Epithelial cell of prostate (primary cell): ENCODE measurements at regions not wholly inside any gene's neighbourhood (a gene's known extent, or its start where the extent isn't known, plus 50 kb on each side); places are given as distances from the start of the nearest gene placed in this dataset.
"Not testable (repeated sequence)": the region's sequence is repeated elsewhere in the genome, so short reads cannot be mapped to it uniquely, and the experiment has no call there.

Experiments
- DNase-seq: peaks from one replicate; pipeline ENCODE4 v3.0.0-alpha.2; 2011; ENCODE audit warnings: low read depth, low spot score
- H3K27ac ChIP-seq: fragments of 450-650 bp; 2 replicates; pipeline ENCODE4 v1.5.1; 2017; ENCODE audit warnings: mild to moderate bottlenecking

DNA sequence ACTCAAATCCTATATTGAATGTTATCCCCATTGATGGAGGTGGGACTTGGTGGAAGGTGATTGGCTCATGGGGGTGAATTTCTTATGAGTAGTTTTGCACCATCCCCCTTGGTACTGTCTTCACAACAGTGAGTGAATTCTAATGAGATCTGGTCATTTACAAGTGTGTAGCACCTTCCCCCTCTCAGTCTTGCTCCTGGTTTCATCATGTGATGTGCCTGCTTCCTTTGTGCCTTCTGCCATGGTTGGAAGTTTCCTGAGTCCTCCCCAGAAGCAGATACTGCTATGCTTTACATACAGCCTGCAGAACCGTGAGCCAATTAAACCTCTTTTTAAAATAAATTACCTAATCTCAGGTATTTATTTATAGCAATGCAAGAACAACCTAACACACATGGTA, 302.4 kb upstream of the KITLG start:
- DNase-seq, result no peak
- no peak overlapping the region for H3K27ac ChIP-seq

DNA sequence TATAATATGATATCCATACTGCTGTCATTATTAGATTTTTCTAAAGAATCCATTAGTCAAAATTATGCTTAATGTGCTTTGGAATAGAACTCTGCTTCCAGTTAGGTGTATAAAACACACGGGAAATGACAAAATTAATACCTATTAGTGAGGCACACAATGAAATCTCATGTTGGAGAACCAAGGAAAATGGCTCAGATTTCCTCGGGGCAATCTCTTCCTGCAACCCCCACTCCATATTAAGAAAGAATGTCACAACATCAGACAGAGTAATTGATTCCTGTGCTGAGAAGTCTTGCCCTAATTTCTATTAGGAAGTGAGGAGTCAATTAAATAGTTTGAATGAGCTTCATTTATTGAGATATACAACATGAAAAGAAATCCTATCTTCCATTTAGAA, 299.8 kb upstream of the KITLG start:
- DNase-seq, result no peak
- H3K27ac ChIP-seq, result no peak overlapping the region

DNA sequence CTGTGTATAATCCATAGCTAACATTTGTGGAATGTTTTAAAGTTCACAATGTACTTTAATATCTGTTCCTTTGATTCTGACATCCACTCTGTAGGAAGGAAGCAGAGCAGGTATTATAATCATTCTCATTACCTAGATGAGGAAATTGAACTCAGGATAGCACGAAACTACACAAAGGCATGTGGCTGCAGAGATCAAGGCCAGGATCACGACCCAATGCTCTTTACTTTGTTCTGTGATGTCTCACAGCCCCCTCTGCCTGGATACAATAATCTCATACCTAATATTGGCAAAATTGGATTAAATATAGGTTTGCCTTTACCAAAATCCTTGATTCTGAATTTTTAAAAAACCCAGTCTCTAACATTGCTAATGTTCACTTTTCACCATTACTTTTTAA, 298.0 kb upstream of the KITLG start:
- H3K27ac ChIP-seq, result no peak overlapping the region
- DNase-seq, result no peak

DNA sequence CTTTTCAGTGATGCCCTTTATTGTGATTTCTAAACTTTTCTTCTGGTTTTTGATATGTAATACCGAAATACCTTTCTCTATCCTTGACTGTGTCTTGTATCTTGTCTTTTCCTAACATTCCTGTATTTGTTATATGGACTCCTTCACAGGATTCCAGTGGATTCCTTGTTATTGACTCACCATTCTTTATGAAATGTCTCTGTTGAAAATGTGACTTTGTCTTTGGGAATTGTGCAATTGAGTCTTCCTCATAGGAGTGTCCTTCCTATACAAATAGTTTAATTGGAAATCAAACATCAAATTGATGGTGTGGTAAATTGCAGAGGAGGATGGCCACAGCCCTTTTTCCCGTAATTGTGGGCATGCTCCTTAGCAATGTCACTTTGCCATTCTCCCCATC, 296.6 kb upstream of the KITLG start:
- DNase-seq, result no peak
- H3K27ac ChIP-seq, result no peak overlapping the region

DNA sequence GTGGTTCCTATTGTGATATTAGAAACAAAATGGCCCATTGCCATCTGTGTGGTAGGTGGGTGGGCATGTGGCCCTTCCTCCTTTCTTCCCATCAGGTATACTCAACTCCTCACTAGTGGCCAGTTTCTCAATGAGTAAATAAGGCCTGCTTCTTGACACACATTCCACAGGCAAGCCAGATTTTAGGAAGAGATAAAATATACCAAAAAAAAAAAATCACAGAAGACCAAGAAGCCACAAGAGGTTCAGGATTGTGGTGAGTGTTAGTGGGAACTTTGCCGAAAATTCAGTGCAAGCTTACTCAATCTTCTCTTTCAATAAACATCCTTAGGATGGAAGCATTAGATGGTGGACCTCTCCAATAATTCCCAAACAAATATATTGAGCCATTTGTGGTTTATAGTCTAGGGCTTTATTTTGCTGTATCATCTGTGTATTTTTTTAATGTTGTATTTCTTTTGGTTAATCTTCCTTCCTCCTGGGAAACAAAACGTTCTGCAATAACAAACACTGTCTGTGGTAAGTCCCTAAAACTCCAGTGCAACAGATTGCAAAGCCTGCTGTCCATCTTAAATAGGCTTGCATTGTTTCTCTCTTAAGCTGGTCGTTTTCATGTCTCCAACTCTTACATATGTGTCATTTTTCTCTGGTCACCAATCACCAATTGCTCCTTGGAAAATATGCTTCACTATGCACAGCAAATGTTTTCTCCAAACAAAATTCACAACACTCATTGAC, 289.9 kb upstream of the KITLG start:
- no peak for DNase-seq
- no peak overlapping the region for H3K27ac ChIP-seq

DNA sequence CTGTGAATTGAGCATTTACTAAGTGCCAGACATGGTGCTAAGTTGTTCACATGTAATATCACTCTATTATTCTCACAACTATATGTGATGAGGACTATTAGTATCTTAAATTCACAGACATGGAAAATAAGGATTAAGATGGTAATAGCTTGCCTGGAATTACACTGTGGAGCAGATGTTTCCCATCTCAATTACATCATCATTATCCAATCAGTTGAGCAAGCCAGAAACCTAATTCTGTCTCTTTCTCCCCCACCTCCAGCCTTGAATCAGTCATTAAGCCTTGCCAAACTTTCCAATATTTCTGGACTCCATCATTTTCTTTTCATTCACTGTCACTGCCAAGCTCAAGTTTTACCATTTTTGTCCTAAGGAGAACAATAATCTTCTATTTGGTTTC, 287.8 kb upstream of the KITLG start:
- no peak overlapping the region for H3K27ac ChIP-seq
- DNase-seq, result no peak

DNA sequence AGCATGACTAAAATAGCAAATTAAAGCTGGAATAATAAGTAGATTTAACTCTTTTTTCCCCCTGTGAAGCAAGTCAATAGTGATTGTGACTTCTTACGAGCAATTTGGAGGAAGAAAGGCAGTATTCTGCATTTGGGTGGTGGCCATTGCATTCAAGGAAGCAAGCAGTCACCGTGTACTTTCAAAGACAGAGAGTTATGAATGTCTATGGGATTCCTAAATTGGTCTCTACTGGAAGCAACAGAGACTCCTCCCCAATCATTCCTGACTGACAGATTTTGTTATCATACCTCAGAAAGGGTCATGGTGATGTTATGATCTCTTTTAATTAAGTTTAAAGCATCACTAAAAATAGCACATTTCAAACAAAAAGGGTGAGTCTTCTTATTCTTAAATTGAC, 287.2 kb upstream of the KITLG start:
- H3K27ac ChIP-seq, result no peak overlapping the region
- DNase-seq, result no peak

DNA sequence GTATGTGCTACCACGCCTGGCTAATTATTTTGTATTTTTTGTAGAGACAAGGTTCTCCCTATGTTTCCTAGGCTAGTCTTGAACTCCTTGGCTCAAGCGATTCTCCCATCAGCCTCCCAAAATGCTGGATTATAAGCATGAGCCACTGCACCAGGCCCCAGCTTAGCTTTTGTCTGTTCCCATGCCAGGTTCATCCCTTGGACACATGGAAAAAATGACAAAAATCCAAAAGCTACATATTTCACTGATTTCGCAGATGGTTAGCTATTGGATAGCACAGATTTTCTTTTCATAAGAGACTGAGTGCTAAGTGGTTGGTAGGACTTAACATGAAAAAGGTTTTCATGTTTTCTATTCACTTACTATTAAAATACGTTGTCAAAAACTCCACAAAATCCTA, 286.6 kb upstream of the KITLG start:
- H3K27ac ChIP-seq, result no peak overlapping the region
- DNase-seq, result no peak

DNA sequence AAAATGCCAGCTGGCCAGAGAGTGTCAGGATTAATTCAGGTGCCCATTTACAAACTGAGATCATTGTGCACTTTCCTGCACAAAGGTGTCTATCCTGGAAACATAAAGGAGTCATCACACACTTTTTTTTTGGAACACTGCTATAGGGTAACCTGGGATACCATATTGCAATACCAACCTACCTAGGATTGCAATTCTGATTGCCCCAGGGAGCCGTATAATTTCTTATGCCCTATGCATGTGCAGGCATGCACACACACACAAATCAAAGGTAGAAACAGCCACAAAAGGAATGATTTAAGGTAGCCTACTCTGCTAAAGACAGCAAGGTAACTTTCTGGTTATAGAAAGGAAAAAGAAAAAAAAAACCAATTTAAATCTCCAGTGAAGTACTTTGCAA, 285.3 kb upstream of the KITLG start:
- H3K27ac ChIP-seq, result peak overlapping the region; percentile 23
- peak; percentile 33 for DNase-seq

DNA sequence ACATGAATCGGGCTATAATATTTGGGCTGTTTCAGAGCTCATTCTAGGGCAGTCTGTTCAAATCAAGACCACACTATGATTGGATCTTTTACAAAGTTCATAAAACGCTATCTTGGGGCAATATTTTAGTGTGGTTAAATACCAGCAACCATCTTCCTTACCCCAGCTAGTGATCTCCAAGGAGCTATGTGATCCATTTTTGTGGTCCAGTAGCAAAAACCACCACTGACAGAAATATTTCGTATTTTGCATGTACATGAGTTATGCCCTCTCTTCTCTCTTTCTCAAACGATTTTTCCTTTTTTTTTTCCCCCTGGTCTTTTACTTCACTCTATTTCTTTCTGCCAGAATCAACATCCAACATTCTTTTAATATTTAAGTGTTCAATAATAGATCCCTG, 280.6 kb upstream of the KITLG start:
- DNase-seq, result no peak

DNA sequence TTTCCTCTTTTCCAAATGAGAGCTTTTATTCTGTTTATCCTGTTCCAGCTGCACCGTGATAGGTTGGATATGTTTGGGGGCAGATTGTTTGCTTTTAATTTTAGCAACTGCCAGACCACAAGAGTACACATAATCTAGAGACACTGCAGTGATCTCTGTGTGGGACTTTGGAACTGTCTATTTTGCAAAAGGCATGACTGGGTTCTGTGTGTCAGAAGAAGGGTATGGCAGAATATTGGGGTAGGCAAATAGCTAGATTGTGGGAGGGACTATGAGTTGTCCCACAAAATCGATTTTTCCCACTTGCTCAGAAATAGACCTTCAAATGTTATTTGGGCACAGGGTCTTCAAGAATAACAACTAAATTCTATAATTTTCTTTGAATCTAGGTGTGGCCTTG, 275.9 kb upstream of the KITLG start:
- no peak for DNase-seq

More for the DNA sequence above, 280.6 kb upstream of the KITLG start:
- no peak overlapping the region for H3K27ac ChIP-seq

DNA sequence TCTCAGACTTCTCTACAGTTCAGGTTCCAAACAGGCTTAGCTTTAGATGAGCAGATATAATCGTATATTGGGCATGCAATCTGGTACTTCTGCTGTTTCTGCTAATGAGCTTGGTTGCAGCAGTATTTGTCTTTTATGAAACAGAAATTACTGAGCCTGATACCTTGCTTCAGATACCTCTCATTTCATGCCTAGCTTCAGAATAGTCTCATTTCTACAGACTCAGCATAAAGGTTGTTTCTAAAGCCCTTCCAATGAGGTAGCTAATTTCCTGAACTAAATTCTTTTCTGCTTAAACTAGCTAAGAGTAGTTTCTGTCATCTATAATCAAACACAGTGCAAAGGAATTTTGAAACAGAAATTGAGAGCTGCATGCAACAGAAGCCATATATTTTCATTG, 275.0 kb upstream of the KITLG start:
- H3K27ac ChIP-seq, result peak overlapping the region; percentile 90
- no peak for DNase-seq

More for the DNA sequence above, 275.9 kb upstream of the KITLG start:
- H3K27ac ChIP-seq, result no peak overlapping the region

DNA sequence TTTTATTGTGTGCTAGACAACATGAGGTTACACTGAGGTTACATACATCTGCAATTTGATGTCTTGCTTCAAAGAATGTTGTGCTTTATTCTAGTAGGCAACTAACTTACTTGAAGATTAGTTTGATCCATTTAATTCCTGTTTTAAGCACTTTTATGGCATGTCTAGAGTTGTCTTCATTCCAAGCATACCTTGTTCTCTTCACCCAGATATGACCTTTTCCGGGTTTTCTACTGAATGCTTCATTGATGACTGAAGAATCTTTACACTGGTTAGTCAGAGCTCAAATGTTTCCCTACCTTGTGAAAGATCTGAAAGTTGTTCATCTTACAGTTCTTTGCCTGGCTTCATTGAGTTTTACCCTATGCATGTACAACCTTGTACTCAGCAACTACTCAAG, 274.0 kb upstream of the KITLG start:
- peak; percentile 75 for DNase-seq
- H3K27ac ChIP-seq, result peak overlapping the region; percentile 90

DNA sequence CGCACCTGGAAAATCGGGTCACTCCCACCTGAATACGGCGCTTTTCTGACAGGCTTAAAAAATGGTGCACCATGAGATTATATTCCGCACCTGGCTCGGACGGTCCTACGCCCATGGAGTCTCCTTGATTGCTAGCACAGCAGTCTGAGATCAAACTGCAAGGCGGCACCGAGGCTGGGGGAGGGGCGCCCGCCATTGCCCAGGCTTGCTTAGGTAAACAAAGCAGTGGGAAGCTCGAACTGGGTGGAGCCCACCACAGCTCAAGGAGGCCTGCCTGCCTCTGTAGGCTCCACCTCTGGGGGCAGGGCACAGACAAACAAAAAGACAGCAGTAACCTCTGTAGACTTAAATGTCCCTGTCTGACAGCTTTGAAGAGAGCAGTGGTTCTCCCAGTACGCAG, 267.0 kb upstream of the KITLG start:
- DNase-seq, H3K27ac ChIP-seq: not testable (repeated sequence)

DNA sequence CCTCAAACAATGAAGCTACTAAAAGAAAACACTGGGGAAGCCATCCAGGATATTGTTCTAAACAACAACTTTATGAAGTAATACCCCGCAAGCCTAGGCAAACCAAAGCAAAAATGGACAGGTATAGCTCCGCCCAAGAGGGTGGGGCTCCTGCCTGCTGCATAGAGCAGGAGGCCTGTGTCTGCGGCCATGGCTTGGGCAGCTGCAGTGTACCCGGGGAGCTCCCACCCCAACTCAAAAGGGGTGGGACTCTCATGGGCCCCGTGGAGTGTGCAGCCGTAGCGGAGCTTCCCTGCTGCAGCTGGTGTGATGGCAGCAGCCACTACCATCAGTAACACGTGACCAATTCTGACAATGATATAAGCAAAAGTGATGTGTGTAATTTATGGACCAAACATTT, 264.2 kb upstream of the KITLG start:
- no peak for DNase-seq
- no peak overlapping the region for H3K27ac ChIP-seq

DNA sequence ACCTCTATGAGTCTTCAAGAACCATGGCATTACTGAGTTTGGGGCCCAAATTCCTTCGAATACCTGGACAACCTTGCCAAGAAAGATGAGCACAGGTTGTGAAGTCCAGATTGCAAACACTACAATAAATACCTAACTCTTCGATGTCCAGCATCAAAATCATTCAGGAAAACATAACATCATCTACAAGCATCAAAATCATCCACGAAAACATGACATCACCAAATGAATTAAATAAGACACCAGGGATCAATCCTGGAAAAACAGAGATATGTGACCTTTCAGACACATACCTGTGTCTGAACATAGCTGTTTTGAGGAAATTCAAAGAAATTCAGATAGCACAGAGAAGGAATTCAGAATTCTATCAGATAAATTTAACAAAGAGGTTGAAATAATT, 262.0 kb upstream of the KITLG start:
- no peak for DNase-seq
- no peak overlapping the region for H3K27ac ChIP-seq

DNA sequence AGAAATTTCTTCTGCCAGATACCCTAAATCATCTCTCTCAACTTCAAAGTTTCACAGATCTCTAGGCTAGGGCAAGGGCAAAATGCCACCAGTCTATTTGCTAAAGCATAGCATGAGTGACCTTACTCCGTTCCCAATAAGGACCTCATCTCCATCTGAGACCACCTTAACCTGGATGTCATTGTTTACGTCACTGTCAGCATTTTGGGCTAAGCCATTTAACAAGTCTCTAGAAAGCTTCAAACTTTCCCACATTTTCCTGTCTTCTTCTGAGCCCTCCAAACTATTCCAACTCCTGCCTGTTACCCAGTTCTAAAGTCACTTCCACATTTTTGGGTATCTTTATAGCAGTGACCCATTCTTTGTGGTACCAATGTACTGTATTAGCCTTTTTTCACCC, 259.2 kb upstream of the KITLG start:
- H3K27ac ChIP-seq, result no peak overlapping the region
- DNase-seq, result no peak

DNA sequence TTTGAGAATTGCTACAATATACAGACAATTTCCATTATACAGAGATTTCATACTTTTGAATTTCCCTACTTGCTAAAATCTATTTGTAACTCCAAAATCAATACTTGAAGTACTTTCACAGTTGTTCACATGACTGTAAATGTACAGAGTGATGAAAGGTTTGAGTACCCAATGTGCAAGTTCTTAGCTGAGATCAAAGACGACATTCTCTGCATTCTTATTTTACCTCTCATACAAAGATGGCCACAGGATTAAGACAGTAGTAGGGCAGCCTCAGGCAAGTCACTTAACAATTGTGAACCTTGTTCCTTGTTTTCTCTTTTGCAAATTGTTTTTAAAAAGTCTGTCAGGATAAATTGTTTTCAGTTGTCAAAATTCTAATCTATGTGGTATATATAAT, 255.9 kb upstream of the KITLG start:
- peak overlapping the region; percentile 36 for H3K27ac ChIP-seq
- DNase-seq, result peak; percentile 26

DNA sequence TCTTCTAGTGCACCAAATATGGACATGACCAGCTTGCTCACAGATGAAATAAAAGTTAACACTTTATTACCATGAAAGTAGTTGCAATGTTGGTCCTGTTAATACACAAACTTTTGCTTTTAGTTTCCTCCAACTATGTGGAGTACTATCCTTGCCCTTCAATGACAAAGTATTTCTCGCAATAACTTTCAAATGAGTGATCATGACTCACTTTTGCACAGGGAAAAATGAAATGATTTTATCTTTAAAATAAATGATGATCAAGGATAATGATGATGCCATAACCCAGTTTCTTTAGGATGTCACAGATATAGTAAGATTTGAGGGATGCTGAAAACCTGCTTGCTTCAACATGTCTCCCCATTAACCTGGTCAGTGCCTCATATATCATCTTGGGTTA, 254.0 kb upstream of the KITLG start:
- peak overlapping the region; percentile 44 for H3K27ac ChIP-seq
- DNase-seq, result peak; percentile 18

DNA sequence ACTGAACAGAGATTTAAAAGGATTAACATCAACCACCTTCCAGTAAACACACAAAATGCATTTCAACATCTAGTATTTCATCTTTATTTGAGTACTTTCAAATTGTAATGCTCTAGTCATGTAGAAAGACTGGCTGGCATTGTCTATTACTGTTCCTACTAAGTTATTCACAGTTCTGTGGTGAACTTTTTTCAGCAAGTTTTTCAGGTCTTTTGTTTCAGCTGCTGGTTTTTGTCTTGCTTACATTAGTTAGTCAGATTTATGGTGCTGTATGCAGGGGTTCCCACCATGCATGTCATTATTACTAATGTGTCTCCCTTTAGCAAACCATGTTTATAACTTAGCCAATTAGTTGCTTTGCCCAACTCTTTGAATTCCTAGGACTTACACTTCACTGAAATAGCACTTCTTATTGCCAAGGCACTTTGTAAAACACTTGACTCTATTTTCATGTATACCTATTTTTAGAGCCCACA, 253.4 kb upstream of the KITLG start:
- peak overlapping the region; percentile 44 for H3K27ac ChIP-seq
- DNase-seq, result peak; percentile 45

DNA sequence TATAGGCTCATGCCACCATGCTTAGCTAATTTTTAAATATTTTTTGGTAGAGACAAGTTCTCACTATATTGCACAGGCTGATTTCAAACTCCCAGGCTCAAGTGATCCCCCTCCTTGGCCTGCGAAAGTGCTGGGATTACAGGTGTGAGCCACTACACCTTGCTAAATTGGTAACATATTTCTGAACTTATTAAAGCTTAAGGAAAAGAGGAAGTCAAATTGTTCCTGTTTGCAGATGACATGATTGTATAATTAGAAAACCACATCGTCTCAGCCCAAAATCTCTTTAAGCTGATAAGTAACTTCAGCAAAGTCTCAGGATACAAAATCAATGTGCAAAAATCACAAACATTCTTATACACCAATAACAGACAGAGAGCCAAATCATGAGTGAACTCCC, 248.3 kb upstream of the KITLG start:
- DNase-seq, H3K27ac ChIP-seq: not testable (repeated sequence)

DNA sequence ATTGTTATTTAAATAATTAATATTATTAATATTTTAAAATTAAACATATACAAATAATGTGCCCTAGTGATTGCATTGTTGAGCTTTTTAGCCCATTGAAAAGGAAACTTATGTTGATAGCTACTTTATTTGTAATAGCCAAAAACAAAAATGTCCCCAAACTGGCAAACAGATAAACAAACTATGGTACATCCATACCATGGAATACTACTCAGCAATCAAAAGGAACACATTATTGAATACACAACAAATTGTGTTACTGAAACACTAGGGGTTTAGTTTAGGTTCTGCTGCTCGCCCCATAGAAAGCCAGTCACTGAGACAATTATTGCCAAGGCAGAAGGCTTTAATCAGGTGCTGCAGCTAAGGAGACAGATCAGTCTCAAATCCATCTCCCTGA, 239.7 kb upstream of the KITLG start:
- no peak overlapping the region for H3K27ac ChIP-seq
- DNase-seq, result no peak
